D341Med (cell line): ENCODE measurements at regions not wholly inside any gene's neighbourhood (a gene's known extent, or its start where the extent isn't known, plus 50 kb on each side); places are given as distances from the start of the nearest gene placed in this dataset.
"Not testable (repeated sequence)": the region's sequence is repeated elsewhere in the genome, so short reads cannot be mapped to it uniquely, and the experiment has no call there.

ENCODE experiments used
- DNase-seq: peaks from one replicate; pipeline ENCODE4 v3.0.0; 2012; ENCODE audit warnings: low spot score

GRCh38 chr20:47963022-47963421 lies 177.7 kb upstream of the SULF2 start:
- DNase-seq, result no peak

- DNase-seq, result no peak
Measured at GRCh38 chr20:47962286-47962963, 177.1 kb upstream of the SULF2 start.

GRCh38 chr20:47960769-47961541 lies 175.7 kb upstream of the SULF2 start:
- no peak for DNase-seq

- no peak for DNase-seq
Measured at GRCh38 chr20:47960277-47960676, 175.0 kb upstream of the SULF2 start.

- not testable (repeated sequence) for DNase-seq
Measured at GRCh38 chr20:47957989-47958801, 172.9 kb upstream of the SULF2 start.

GRCh38 chr20:47957135-47957534 lies 171.9 kb upstream of the SULF2 start:
- DNase-seq, result no peak

GRCh38 chr20:47956268-47956995 lies 171.2 kb upstream of the SULF2 start:
- DNase-seq, result no peak

- no peak for DNase-seq
Measured at GRCh38 chr20:47953471-47953870, 168.2 kb upstream of the SULF2 start.

- DNase-seq, result no peak
Measured at GRCh38 chr20:47952023-47952564, 166.8 kb upstream of the SULF2 start.

GRCh38 chr20:47951521-47951971 lies 166.3 kb upstream of the SULF2 start:
- DNase-seq, result no peak

- no peak for DNase-seq
Measured at GRCh38 chr20:47950913-47951283, 165.6 kb upstream of the SULF2 start.

GRCh38 chr20:47950124-47950912 lies 165.0 kb upstream of the SULF2 start:
- no peak for DNase-seq

- no peak for DNase-seq
Measured at GRCh38 chr20:47949230-47949629, 163.9 kb upstream of the SULF2 start.

- no peak for DNase-seq
Measured at GRCh38 chr20:47944682-47945081, 159.4 kb upstream of the SULF2 start.

- DNase-seq, result no peak
Measured at GRCh38 chr20:47941869-47942268, 156.6 kb upstream of the SULF2 start.

GRCh38 chr20:47940101-47940813 lies 155.0 kb upstream of the SULF2 start:
- DNase-seq, result no peak

- DNase-seq, result no peak
Measured at GRCh38 chr20:47936612-47937011, 151.3 kb upstream of the SULF2 start.

- no peak for DNase-seq
Measured at GRCh38 chr20:47934761-47935160, 149.5 kb upstream of the SULF2 start.

- no peak for DNase-seq
Measured at GRCh38 chr20:47931443-47931842, 146.2 kb upstream of the SULF2 start.

- no peak for DNase-seq
Measured at GRCh38 chr20:47931002-47931401, 145.7 kb upstream of the SULF2 start.
